Testis (tissue), 2 donors: ENCODE measurements at regions not wholly inside any gene's neighbourhood (a gene's known extent, or its start where the extent isn't known, plus 50 kb on each side); places are given as distances from the start of the nearest gene placed in this dataset.

Source experiments
- POLR2A ChIP-seq: fragments of 450-650 bp; IDR thresholded peaks from one replicate; pipeline ENCODE4 v1.6.1; 2017; ENCODE audit warnings: antibody characterized with exemption, mild to moderate bottlenecking, moderate library complexity
- TF ChIP-seq, protein P1 (sequence below), 3 experiments: fragments of 450-650 bp in 2 of 3; fragments of 200-600 bp in 1 of 3; sonication (generic) in 1 of 3; IDR thresholded peaks; one replicate each; pipeline ENCODE4 v1.5.1; 2016 to 2019; ENCODE audit warnings: antibody characterized with exemption in 3 of 3, mild to moderate bottlenecking in 2 of 3, moderate library complexity in 1 of 3

DNA sequence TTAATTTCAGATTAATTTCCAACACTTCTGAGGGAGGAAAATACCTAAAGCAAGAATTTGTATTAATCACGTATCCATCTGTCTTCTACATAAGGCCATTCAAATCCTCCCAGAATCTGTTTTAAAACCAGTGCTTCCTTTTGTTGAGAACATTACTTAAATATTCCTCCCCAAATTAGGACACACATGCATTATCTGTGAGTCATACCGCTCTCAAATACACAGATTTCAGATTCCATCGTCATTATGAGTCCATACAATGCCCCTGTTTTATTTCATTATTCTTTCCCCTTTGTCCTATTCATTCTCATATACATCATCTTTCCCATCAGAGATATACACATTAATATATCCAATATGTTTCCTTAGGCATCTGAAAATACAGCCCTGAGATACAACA, 57.3 kb upstream of the PRSS12 start:
- TF ChIP-seq, protein P1, sequence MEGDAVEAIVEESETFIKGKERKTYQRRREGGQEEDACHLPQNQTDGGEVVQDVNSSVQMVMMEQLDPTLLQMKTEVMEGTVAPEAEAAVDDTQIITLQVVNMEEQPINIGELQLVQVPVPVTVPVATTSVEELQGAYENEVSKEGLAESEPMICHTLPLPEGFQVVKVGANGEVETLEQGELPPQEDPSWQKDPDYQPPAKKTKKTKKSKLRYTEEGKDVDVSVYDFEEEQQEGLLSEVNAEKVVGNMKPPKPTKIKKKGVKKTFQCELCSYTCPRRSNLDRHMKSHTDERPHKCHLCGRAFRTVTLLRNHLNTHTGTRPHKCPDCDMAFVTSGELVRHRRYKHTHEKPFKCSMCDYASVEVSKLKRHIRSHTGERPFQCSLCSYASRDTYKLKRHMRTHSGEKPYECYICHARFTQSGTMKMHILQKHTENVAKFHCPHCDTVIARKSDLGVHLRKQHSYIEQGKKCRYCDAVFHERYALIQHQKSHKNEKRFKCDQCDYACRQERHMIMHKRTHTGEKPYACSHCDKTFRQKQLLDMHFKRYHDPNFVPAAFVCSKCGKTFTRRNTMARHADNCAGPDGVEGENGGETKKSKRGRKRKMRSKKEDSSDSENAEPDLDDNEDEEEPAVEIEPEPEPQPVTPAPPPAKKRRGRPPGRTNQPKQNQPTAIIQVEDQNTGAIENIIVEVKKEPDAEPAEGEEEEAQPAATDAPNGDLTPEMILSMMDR (IDR thresholded peaks at IDR 0.05): no peak
- no peak for TF ChIP-seq POLR2A
